NCI-H510A (cell line): ENCODE measurements at regions not wholly inside any gene's neighbourhood (a gene's known extent, or its start where the extent isn't known, plus 50 kb on each side); places are given as distances from the start of the nearest gene placed in this dataset.

Source experiments
- DNase-seq: peaks from one replicate; lab custom pipeline; 2025; lab: John Stamatoyannopoulos, UW

DNA sequence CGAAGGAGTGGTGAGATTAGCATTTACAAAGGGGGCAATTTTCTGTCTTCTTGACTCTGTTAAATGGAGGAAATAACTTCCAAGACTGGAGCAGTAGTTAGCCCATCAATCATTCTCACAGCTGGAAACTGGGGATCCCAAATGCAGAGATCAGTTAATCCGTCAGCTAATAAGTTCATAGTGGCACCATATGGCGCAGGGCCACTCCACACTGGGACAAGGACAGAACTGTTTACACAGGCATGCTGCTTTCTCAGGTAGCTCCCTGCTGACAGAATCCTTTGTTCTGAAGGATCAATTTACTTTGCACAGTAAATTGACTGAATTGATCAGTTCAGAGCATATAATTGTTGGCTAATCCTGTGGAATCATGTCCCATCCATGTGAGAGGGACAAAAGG lies 395.7 kb downstream of the TMEM161B start:
- DNase-seq, result peak; percentile 31

DNA sequence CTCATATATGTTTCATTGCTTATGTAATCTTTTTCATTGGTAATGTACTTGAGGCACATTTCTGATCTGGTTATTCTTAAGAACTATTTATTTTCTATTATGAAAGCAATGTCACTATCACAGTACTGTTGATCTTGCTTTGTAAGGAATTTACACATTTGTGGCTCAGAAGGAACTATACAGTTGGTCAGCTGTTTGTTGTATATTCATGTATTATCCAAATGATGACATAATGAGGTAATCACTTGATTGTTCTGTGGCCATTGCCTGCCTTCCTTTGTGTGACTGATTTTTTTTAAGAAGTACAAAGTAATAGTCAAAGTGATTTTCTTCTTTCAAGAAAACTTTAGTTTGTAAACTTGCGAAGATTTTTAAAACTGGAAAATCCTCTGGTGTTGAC lies 399.9 kb downstream of the TMEM161B start:
- DNase-seq, result no peak

DNA sequence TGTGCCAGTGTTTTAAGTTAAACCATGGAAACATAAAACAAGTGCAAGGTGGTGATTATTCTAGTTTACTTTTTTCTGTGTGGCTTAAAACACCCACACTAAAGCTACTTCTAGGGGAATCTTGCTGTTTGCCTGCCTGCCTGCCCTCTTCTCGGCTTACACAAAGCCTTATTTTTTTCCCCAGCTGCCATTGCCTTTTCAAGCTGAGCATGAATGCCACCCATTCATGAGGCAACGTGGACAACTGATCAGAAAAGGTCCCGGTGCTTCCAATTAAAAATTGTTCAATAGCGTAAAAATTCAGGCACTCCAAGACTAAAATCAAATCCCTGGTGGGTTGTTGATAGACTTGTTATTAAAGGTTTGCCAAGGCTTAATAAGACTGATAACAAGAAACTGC lies 401.4 kb downstream of the TMEM161B start:
- no peak for DNase-seq

DNA sequence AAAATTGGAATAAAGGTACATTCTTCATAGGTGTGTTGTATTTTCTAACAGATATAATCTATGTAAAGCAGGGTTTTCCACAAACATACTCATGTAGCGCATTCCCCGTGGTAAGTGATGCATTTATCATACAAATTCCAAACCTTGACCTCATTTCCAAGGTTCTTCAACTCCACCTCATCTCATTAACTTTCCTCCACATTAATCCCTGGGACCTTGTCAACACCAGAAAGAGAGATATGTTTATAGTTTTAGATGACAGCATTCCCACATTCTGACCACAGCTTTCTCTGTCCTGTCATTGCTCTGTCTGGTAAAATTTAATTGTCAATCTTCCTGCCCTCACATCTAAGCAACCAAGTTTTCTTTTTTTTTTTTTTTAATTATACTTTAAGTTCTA lies 415.1 kb downstream of the TMEM161B start:
- no peak for DNase-seq

DNA sequence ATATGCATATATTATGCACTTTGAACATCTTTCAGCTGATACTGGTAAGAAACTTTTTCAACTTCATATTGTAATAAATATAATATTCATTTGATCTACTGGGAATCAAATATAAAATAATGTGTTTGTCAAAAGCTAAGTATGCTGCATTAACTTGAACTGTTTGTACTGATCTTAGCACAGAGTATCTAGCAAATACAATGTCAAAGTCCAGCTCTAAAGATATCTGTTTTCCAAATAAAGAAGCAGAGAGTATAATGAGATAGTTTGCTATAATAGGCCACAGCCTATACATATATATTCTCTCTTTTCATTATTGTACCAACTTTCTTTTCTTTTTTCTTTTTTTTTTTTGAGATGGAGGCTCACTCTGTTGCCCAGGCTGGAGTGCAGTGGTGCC lies 417.0 kb downstream of the TMEM161B start:
- no peak for DNase-seq

DNA sequence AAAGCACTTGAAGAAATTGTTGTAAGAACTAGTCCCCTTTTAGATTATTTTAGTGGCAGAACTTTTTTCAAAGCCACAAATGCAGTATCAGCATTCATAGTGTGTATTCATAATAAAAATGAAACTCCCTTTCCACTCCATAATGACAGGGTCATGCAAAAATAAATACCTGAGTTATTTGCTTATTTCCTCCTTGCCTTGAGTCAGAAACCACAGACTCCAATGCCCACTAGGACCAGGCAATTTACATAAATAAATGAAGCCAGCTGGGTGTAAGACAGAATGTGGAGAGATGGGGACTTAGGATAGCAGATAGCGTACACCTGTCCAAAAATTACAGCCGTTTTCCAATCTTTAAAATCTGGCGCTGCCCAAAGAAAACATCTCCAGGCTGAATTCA lies 417.8 kb downstream of the TMEM161B start:
- no peak for DNase-seq

DNA sequence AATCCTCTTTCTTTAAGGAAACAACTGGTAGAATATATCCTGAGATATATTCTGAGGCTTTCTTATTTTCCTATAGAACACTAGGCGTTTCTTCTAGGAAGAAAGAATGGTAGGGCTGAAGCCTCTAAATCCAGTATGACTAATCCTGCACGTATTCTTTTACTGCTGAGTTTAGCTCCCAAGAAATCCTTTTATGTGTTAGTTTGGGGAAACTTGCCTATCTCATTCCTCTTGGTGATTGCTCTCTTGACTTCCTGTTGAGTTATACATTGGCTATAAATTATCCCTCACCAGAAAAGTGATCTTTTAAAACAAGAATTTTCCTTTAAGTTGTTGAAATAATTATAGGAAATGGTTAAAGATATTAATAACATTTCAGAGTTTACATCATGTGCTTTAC lies 422.9 kb downstream of the TMEM161B start:
- no peak for DNase-seq

DNA sequence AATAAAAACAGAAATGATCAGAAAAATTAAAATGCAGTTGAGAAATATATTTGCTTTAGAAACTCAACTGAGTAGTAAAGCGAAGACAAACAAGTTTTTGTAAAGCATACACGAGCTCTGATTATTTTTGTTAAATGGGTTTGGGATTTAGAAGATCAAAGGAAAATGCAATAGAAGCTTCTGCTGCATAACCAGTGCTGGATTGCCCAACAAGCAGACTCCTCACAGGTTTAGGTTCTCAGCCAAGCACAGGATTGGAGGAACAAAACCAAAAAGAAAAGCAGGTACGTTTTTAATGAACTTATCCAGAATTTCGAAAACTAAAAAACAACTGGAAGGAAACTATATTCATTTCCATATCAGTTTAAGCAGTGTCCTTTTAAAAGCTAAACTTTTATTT lies 423.8 kb downstream of the TMEM161B start:
- no peak for DNase-seq

DNA sequence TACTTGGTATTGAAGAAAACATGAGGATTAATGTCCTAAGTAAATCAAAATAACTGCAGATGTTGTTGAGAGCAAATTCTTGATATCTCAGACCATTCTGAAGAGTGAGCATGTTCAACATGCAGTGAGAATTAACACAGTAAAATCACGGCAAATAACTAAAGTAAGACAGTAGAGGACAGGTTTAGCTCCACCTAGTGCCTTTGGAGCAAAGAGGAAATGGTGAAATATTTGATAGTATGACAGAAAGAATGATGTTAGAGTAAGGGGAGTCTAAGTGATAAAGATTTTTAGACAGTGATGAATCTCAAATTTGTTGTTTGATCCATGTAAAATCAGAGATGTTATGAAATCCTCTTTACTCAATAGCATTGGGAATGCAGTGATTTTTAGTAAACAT lies 424.2 kb downstream of the TMEM161B start:
- no peak for DNase-seq

DNA sequence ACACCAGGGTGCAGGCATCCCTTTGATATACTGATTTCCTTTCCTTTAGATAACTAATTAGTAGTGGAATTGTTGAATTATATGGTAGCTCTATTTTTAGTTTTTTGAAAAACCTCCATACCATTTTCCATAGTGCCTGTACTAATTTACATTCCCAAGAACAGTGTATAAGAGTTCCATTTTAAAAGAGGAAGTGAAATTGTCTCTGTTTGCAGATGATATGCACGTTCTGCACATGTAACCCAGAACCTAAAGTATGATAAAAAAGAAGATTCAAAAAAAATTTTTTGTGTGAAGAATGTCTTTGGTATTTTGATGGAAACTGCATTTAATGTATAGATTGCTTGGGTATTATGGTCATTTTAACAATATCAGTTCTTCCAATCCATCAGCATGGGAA lies 424.0 kb upstream of the CCNH start:
- DNase-seq, result no peak

DNA sequence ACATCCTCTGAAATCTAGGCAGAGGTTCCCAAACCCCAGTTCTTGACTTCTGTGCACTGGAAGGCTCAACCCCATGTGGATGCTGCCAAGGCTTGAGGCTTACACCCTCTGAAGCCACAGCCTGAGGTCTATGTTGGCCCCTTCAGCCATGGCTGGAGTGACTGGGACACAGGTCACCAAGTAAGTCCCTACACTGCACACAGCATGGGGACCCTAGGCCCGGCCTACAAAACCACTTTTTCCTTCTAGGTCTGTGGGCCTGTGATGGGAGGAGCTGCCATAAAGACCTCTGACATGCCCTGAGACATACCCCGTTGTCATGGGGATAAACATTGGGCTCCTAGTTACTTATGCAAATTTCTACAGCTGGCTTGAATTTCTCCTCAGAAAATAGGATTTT lies 418.8 kb upstream of the CCNH start:
- DNase-seq, result no peak

DNA sequence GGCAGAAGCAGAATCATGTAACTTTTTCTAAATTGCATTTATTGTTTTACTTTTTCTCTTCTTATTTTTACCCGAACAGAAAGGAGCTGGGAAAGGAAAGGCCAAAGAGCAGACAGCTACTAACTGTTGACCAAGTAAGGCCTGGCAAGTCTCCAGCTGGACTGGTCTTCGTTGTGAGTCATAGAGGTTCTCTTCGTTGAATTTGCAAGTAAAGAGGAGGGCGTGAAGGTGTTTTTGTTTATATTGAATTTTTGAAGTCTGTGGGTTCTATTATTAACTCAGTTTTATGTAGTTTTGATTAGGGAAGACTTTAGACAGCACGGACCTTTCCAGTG lies 416.5 kb upstream of the CCNH start:
- no peak for DNase-seq

DNA sequence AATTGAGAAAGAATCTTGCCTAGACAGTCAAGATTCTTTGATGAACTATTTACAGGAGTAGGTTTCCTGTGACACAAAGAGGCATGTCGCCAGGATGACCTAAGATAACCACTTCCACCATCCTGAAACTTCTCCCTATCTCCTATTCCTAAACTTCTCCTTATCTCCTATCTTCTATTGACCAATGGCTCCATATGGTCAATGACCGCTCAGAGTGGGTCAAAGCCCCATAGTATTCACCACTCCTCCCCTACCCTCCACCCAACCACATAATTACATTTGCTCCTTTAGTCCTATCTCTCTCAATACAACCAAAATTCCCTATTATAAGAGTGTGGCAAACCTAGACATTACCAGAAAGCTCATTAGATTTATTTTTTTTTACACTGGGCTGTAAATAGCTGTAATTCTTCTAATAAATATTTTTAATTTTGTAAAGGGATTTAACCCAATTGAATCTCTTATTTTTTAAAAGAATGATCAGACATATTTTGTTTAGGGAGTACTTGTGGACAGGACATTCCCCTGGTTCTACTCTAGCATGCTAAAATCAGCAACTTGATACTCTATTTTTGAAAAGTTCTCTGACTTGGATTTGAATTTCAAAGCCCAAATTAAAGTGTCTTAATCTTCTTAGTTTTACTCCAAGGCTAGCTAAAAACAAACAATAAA lies 416.0 kb upstream of the CCNH start:
- DNase-seq, result no peak

DNA sequence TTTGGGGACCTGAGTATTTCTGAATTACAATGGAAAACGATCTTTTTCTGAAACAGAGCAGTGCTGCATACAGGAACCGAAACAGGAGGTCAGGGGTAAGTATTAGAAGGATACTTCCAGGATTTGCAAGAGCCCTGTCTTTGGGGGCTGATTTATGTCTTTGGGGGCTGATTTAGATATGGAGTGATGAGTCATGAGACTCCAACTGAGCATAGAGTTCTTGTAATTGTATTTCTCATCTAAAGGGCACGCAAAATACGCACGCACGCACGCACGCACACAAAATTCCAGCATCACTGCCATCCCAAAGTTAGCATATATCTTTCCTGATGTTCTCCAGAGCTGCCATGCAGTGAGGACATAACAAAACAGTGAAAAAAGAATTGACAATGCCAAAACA lies 414.8 kb upstream of the CCNH start:
- no peak for DNase-seq

DNA sequence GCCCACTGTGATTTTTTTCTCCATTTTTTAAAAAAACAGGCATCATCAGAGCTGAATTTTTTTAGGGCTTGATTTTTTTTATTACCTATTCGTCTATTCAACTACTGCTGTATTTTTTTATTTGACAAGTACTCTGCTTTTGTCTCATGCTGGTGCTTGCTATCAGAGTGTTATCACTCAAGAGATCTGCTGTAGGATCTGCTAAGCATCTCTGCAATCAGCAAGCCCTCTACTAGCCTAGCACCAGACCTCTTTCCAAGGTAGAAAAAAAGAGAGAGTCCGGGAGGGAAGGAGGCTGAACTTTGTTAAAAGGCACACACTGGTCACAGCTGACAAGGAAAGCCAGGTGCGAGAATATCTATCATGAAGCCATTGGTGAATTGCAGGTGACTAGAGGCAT lies 413.8 kb upstream of the CCNH start:
- DNase-seq, result no peak

DNA sequence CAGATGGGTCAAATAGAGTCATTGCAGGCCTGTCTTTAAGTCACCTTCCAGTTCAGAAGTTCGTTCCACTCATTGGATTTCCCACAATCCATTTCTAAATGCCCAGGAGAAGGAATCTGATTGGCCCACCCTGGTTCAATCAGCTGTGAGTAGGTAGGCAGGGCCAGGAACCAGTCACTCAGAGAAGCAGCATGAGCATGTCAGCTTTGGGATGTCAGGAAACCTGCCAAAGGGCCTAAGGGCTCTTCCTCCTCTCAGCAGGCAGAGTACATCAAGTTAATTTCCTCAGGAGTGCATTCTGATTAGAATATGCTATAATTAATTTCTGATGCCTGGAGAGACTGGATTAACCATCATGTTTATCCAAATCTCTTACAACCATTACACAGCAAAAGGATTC lies 412.9 kb upstream of the CCNH start:
- DNase-seq, result no peak

DNA sequence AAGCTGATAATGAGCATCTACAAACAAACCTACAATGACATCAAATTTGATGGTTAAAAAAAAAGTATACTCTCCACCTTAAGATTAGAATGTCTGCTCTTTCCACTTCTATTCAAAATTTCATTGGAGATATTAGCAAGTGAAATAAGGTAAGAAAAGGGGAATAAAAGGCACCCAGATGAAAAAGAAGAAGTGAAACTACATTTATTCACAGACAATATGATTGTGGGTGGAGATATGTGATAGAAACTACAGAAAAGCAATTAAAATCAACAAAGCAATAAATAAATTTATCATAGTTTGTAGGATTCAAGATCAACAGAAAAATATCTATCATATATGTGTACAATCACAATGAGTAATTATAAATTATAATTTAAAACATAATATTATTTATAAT lies 395.1 kb upstream of the CCNH start:
- DNase-seq, result no peak

DNA sequence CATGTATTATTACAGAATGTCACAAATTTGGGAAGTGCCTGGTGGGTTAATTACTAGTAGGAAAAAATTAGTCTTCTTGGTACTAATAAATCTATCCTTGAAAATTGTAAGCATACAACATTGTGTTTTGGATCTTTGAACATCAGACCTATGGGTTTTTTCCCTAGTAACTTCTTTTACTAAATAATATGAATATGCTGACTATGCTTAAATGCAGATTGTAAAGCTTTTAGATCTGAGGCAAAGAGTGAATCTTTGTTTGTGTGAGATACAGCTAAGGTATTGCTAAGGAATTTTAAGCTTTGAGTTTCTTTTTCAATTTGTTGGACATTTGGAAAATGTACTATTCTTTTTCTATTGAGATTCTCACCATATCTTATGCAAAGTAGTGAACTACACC lies 390.6 kb upstream of the CCNH start:
- no peak for DNase-seq

DNA sequence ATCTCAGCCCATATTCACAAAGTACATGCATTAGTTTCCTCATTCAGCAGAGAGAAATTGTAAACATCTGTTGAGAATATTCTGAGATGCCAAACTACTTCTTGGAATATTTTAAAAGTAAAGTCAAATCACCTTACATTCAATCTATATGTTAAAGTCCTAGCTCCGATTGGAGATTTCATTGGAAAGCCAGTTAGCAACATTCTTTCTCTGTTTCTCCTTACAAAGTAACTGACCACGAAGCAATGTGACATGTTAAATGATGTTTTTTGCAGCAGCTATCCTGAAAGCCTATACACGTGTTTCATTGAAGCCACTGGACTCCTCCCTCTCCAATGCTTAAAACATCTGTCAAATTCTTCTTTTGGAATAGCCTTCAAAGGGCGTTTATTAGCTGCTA lies 379.1 kb upstream of the CCNH start:
- no peak for DNase-seq

DNA sequence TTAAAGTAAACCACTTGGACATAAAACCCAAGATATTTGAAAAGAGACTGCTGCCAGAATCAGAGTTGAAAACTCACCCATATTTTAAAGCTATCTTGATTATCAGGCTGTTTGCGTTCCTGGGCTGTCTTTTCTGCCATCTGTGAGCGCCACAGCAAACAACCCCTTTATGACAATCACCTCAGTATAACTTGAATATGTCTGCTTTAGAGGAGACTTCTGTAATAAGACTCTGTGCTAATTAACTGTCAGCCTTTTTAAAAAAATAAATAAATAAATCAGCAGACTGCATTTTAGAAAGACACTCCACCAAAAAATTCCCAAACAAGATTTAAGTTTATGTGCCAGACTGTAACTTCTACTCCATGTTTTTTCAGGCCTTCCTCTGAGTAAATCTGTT lies 375.7 kb upstream of the CCNH start:
- no peak for DNase-seq

DNA sequence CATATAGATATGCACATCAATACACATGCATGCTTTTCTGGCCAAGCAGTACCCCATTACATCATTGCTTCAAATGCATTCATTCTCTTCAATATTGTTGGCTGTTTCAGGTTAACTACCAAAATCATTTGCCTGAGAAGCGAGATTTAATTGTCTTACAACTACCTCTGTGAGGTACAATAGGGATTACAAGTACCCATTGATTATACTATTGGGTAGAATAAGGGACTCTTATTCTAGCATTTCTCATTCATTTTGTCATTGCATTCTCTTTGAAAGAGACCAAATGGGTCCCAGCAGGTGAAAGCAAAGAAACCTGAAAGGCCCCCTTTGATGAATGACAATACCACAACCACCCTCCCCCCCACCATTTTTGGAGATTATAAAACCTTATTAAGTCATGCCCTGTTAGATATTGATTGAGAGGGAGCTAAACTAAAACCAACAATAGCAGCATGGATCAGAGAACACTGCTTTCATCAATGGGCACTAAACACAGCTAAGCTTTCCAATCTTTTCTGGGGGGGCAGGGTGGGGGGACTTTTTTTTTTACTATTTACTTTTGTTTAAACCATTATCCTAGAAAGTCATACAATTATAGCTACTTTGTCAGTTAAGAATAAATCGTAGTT lies 375.0 kb upstream of the CCNH start:
- DNase-seq, result no peak

DNA sequence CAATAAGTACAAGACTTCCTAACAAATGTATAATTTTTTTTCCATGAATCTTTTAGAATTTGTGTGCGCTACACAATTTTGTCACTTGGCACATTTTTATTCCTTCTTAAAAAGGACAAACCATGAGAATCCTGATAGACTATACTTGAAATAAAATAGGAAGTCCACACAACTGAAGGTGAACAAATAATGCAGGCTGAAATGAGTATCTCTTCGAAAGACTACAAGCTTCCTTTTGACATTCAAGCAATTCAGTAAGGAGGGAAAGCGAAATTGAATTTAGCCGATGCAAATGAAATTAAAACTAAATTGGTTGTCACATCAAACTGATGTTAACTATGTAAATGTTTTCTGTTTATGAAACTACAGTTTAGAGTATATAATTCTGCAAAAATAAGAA lies 374.4 kb upstream of the CCNH start:
- no peak for DNase-seq

DNA sequence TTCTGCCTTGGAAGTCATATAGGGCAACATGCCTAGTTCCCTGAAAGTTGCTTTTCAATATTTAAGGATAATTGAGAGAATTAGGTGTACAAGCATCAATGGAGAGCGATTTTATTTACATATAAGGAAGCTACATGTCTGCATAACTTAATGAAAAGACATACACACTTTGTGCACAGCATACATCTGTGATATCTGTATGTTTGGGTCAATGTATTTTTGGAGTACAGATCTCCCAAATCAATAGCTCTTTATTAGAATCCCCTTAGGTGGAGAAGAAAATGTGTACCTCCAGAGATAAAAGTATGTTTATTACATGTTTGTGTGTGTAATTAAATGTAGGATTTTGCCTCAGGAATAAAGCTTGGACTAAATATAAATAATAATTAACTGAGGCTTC lies 373.7 kb upstream of the CCNH start:
- no peak for DNase-seq

DNA sequence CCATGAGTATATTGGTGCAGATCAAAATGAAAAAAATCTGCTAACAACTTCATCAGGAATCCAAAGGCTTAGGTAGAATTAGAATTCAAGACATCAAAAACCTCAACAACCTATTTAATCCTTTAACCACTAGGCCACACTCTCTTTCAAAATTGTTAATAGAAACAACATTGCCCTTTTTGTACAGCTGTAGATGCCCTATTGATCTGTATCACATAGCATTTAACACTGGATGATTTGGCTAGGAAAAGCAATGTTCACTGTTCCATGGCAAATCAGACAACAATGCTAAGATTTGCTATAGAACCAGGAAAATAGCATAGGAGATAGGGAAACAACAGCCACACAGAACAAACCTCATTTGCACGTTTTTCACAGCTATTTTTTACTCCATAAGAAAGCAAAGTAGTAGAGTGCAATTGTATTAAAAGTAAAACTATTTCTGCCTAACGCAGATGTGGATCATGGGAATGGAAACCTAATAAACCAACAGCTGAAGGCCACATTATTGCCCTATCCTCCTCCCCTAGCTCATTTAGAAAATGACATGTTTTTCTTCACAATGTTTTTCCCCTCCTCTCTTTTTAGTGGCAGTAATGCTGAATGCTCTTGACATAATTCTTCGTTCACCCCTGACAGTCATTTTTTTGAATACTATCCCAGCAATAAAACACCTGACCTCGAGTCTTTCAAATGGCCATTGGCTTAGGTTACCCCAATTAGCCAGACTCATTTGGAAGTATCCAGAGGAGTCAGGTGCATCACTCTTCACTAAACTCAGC lies 373.0 kb upstream of the CCNH start:
- DNase-seq, result no peak
